ENCODE measurements at regions not wholly inside any gene's neighbourhood (a gene's known extent, or its start where the extent isn't known, plus 50 kb on each side); places are given as distances from the start of the nearest gene placed in this dataset.
A peak's percentile ranks its signal among the peaks of the same experiment; 100 is the strongest.

DNA sequence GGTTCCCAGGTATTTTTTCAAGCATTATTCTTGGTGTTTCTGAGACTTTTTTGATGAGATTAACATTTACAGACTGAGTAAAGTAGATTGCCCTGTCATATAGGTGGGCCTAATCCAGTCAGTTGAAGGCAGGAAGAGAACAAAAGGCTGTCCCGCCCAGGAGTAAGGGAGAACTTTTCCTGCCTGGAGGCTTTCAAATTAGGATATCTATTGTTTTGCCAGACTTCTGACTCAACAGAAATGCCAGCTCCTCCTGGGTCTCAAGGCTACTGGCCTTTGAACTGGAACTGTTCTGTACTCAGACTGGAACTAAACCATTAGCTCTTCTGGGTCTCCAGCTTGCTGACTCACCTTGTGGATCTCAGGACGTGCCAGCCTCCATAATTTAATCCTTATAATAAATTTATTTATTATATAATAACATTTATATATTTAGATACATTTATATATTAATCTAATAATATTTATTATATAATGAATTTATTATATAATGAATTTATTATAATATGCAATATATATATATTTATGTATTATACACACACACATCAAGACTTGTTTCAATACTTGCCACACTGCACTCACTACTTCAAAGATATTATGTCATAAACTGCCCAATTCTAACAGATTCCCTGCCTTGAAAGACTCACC lies 510.8 kb upstream of the B3GALT2 start:
- Histone ChIP-seq H3K4me1 (ENCODE audit: control insufficient read depth in 5 of 5, insufficient read depth in 5 of 5, low read length in 5 of 5) (peaks cover 0 to 3% (median 0%) of the 10 kb centered on the region in 5 donors), H3K27me3 (ENCODE audit: control insufficient read depth in 3 of 3, insufficient read depth in 3 of 3, low read length in 2 of 3) (no peaks in the 10 kb centered on the region), H3K9ac (ENCODE audit: insufficient read depth in 1 of 2, low read length in 2 of 2) (no peak overlapping the region), H3K4me3 (no peak overlapping the region), H3K27ac (ENCODE audit: low read depth in 1 of 2, low read length in 1 of 2) (no peak overlapping the region), H3K36me3 (ENCODE audit: control insufficient read depth in 4 of 4, insufficient read depth in 4 of 4, low read length in 4 of 4) (no peaks in the 10 kb centered on the region), H3K9me3 (ENCODE audit: control insufficient read depth in 4 of 4, insufficient read depth in 3 of 4, low read length in 3 of 4) (no peaks in the 10 kb centered on the region)
- TF ChIP-seq, protein P1, sequence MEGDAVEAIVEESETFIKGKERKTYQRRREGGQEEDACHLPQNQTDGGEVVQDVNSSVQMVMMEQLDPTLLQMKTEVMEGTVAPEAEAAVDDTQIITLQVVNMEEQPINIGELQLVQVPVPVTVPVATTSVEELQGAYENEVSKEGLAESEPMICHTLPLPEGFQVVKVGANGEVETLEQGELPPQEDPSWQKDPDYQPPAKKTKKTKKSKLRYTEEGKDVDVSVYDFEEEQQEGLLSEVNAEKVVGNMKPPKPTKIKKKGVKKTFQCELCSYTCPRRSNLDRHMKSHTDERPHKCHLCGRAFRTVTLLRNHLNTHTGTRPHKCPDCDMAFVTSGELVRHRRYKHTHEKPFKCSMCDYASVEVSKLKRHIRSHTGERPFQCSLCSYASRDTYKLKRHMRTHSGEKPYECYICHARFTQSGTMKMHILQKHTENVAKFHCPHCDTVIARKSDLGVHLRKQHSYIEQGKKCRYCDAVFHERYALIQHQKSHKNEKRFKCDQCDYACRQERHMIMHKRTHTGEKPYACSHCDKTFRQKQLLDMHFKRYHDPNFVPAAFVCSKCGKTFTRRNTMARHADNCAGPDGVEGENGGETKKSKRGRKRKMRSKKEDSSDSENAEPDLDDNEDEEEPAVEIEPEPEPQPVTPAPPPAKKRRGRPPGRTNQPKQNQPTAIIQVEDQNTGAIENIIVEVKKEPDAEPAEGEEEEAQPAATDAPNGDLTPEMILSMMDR (IDR thresholded peaks at IDR 0.05; ENCODE audit: control extremely low read depth, extremely low read depth), result no peak
- WGBS, 2 donors, result 92 to 93% methylated on average over 2 of the region's 2 CpGs
- DNase-seq (no peak), ATAC-seq (ENCODE audit: insufficient read depth, low FRiP score) (no peak)

DNA sequence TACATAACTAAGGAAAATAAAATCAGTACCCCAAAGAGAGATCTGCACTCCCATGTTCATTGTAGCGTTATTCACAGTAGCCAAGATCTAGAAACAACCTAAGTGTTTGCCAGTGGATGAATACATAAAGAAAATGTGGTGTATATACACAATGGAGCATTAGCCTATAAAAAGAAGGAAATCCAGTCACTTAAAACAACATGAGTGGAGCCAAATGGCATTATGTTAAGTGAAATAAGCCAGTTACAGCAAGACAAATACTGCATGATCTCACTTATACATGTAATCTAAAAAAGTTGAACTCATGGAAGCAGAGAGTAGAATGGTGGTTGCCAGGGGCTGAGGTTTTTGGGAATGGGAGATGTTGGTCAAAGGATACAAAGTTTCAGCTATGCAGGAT lies 508.3 kb upstream of the B3GALT2 start:
- ATAC-seq (ENCODE audit: insufficient read depth, low FRiP score), result no peak
- H3K4me1 ChIP-seq (ENCODE audit: control insufficient read depth in 5 of 5, insufficient read depth in 5 of 5, low read length in 5 of 5), result peaks cover 0 to 3% (median 0%) of the 10 kb centered on the region in 5 donors
- TF ChIP-seq, protein P1 (IDR thresholded peaks at IDR 0.05; ENCODE audit: control extremely low read depth, extremely low read depth), result no peak
- no peaks in the 10 kb centered on the region for H3K27me3 ChIP-seq (ENCODE audit: control insufficient read depth in 3 of 3, insufficient read depth in 3 of 3, low read length in 2 of 3)
- no peaks in the 10 kb centered on the region for H3K36me3 ChIP-seq (ENCODE audit: control insufficient read depth in 4 of 4, insufficient read depth in 4 of 4, low read length in 4 of 4)
- DNase-seq, result no peak
- no peak overlapping the region for H3K27ac ChIP-seq (ENCODE audit: low read depth in 1 of 2, low read length in 1 of 2)
- H3K9ac ChIP-seq (ENCODE audit: insufficient read depth in 1 of 2, low read length in 2 of 2), result no peak overlapping the region
- no peak overlapping the region for H3K4me3 ChIP-seq
- WGBS, 2 donors, result 84 to 91% methylated on average over 1 of the region's 1 CpG
- no peaks in the 10 kb centered on the region for H3K9me3 ChIP-seq (ENCODE audit: control insufficient read depth in 4 of 4, insufficient read depth in 3 of 4, low read length in 3 of 4)

DNA sequence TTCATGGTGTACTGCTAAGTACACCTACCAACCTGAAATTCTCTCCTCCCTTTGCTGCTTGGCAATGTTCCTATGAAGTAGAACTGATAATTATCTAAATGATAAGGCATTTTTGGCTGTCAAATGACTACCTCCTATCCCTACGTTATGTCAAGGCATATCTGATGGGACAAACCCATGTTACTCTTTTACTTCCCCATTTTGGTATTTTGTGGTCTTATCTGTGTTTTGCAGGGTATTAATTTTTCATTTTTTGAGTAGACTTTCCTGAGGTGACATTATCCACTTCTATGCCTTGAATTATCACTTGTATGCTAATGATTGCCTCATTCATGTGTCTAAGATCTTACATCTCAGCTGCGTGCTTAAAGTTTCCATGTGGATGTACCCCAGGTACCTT lies 499.6 kb upstream of the B3GALT2 start:
- WGBS, 2 donors, result 25 to 56% methylated on average over 2 of the region's 2 CpGs
- no peaks in the 10 kb centered on the region for H3K36me3 ChIP-seq (ENCODE audit: control insufficient read depth in 4 of 4, insufficient read depth in 4 of 4, low read length in 4 of 4)
- DNase-seq (no peak), ATAC-seq (ENCODE audit: insufficient read depth, low FRiP score) (no peak)
- no peak overlapping the region for H3K4me3 ChIP-seq
- no peak overlapping the region for H3K27ac ChIP-seq (ENCODE audit: low read depth in 1 of 2, low read length in 1 of 2)
- H3K27me3 ChIP-seq (ENCODE audit: control insufficient read depth in 3 of 3, insufficient read depth in 3 of 3, low read length in 2 of 3), result no peaks in the 10 kb centered on the region
- TF ChIP-seq, protein P1 (IDR thresholded peaks at IDR 0.05; ENCODE audit: control extremely low read depth, extremely low read depth), result no peak
- H3K4me1 ChIP-seq (ENCODE audit: control insufficient read depth in 5 of 5, insufficient read depth in 5 of 5, low read length in 5 of 5), result peaks cover 0 to under 1% (median 0%) of the 10 kb centered on the region in 5 donors
- no peaks in the 10 kb centered on the region for H3K9me3 ChIP-seq (ENCODE audit: control insufficient read depth in 4 of 4, insufficient read depth in 3 of 4, low read length in 3 of 4)
- H3K9ac ChIP-seq (ENCODE audit: insufficient read depth in 1 of 2, low read length in 2 of 2), result no peak overlapping the region

DNA sequence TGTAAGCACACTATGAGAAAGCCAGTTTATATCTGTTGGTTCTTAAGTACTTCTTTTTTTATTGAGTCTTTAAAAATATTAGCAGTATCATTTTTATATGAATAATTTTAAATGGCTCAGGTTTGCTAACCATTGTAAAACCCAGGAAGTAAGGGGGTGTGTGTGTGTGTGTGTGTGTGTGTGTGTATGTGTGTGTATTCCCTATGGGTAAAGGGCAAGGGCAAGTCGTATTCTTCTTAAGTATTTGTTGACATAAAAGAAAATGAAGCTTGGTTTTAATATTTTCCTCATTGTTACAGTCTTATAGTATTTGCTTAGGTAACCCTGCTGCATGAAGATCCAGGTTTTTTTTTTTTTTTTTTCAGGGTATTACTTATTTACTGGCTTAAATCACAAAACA lies 495.0 kb upstream of the B3GALT2 start:
- TF ChIP-seq, protein P1 (IDR thresholded peaks at IDR 0.05; ENCODE audit: control extremely low read depth, extremely low read depth), result no peak
- Histone ChIP-seq H3K4me3 (no peak overlapping the region), H3K4me1 (ENCODE audit: control insufficient read depth in 5 of 5, insufficient read depth in 5 of 5, low read length in 5 of 5) (peaks cover 0 to 5% (median 0%) of the 10 kb centered on the region in 5 donors), H3K36me3 (ENCODE audit: control insufficient read depth in 4 of 4, insufficient read depth in 4 of 4, low read length in 4 of 4) (no peaks in the 10 kb centered on the region), H3K9me3 (ENCODE audit: control insufficient read depth in 4 of 4, insufficient read depth in 3 of 4, low read length in 3 of 4) (no peaks in the 10 kb centered on the region), H3K27ac (ENCODE audit: low read depth in 1 of 2, low read length in 1 of 2) (peak overlapping the region in 1 of 2 donors; percentile 9), H3K9ac (ENCODE audit: insufficient read depth in 1 of 2, low read length in 2 of 2) (no peak overlapping the region), H3K27me3 (ENCODE audit: control insufficient read depth in 3 of 3, insufficient read depth in 3 of 3, low read length in 2 of 3) (no peaks in the 10 kb centered on the region)
- 65 to 89% methylated on average over 1 of the region's 1 CpG for WGBS, 2 donors
- DNase-seq (no peak), ATAC-seq (ENCODE audit: insufficient read depth, low FRiP score) (no peak)

Data from lung (tissue), 11 donors.